Activated CD4-positive, alpha-beta T cell treated with anti-CD3 and anti-CD28 coated beads for 4 hours (primary cell): ENCODE measurements at regions not wholly inside any gene's neighbourhood (a gene's known extent, or its start where the extent isn't known, plus 50 kb on each side); places are given as distances from the start of the nearest gene placed in this dataset.

Experiments used
- DNase-seq, 2 donors: peaks; one replicate each; pipeline ENCODE4 v3.0.0-alpha.2; 2020

GRCh38 chr12:86312232-86312631 lies 56.0 kb upstream of the MGAT4C start:
- no peak for DNase-seq
